Esophagus squamous epithelium (tissue), 4 donors: ENCODE measurements at regions not wholly inside any gene's neighbourhood (a gene's known extent, or its start where the extent isn't known, plus 50 kb on each side); places are given as distances from the start of the nearest gene placed in this dataset.

Source experiments
- CTCF ChIP-seq, 6 experiments: fragments of 450-650 bp in 4 of 6; fragments of 200-600 bp in 2 of 6; sonication (generic) in 2 of 6; IDR thresholded peaks; one replicate each; pipeline ENCODE4 v1.5.1; 2016 to 2019; ENCODE audit warnings: antibody characterized with exemption in 6 of 6, mild to moderate bottlenecking in 4 of 6, moderate library complexity in 4 of 6
- POLR2A ChIP-seq, 4 donors: fragments of 450-650 bp; IDR thresholded peaks; one replicate each; pipeline ENCODE4 v1.6.1; 2017; ENCODE audit warnings: antibody characterized with exemption in 4 of 4, mild to moderate bottlenecking in 4 of 4, moderate library complexity in 3 of 4

- TF ChIP-seq CTCF (IDR thresholded peaks at IDR 0.05), result no peak
- no peak for TF ChIP-seq POLR2A (IDR thresholded peaks at IDR 0.05)
These were observed 262.1 kb downstream of the FGF9 start for GRCh38 chr13:21932996-21933395.
